ENCODE measurements at regions not wholly inside any gene's neighbourhood (a gene's known extent, or its start where the extent isn't known, plus 50 kb on each side); places are given as distances from the start of the nearest gene placed in this dataset.

DNA sequence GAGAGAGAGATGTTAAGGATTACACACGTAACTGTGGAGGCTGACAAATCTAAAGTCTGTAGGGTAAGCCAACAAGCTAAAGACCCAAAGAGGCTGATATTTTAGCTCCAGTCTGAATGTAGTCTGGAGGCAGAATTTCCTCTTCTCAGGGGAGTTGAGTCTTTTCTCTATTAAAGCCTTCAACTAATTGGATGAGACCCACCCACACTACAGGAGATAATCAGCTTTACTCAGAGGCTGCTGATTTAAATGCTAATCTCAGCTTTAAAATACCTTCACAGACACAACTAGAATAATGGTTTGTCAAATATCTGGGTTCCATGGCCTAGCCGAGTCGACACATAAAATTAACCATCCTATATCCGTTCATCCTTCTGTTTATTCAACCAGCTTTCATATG lies 204.3 kb upstream of the PSMD7 start:
- TF ChIP-seq, protein P1, sequence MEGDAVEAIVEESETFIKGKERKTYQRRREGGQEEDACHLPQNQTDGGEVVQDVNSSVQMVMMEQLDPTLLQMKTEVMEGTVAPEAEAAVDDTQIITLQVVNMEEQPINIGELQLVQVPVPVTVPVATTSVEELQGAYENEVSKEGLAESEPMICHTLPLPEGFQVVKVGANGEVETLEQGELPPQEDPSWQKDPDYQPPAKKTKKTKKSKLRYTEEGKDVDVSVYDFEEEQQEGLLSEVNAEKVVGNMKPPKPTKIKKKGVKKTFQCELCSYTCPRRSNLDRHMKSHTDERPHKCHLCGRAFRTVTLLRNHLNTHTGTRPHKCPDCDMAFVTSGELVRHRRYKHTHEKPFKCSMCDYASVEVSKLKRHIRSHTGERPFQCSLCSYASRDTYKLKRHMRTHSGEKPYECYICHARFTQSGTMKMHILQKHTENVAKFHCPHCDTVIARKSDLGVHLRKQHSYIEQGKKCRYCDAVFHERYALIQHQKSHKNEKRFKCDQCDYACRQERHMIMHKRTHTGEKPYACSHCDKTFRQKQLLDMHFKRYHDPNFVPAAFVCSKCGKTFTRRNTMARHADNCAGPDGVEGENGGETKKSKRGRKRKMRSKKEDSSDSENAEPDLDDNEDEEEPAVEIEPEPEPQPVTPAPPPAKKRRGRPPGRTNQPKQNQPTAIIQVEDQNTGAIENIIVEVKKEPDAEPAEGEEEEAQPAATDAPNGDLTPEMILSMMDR (IDR thresholded peaks at IDR 0.05): no peak

DNA sequence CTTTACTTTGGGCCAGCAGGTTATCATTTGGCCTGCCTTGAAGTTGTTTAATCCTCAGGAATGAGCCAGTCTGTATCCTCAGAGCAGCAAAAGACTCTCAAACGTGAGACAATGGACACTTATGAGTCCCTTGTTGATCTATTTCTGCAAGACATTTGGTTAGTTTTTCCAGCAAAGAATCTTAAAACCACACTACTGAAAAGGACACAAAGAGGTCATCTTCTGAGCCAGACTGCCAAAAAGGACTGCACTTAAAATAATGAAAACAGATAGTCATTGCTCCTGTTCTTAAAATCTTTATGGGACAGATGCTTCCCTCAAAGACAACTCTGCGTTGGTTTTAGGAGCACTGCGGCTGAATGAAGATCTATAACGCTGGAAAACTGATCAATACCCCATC lies 205.7 kb upstream of the PSMD7 start:
- TF ChIP-seq, protein P1 (IDR thresholded peaks at IDR 0.05): no peak

DNA sequence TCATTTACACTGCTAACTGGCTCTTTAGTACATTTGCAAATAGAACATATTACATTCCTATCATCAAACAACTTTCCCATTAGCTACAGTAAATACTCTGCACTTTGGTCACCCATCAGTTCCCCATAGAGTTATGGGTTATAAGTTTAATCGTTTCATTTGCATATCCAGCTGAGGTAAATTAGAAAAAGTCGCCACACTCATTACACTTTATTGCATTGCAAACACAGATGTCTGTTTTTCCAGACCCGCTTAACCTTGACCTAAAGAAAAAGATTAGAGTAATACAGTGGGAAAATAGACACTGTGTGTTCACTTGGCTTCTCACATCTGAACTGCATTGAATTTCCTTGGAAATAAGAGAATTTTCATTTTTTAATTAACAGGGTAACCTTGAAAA lies 213.1 kb upstream of the PSMD7 start:
- TF ChIP-seq, protein P1 (IDR thresholded peaks at IDR 0.05): no peak

DNA sequence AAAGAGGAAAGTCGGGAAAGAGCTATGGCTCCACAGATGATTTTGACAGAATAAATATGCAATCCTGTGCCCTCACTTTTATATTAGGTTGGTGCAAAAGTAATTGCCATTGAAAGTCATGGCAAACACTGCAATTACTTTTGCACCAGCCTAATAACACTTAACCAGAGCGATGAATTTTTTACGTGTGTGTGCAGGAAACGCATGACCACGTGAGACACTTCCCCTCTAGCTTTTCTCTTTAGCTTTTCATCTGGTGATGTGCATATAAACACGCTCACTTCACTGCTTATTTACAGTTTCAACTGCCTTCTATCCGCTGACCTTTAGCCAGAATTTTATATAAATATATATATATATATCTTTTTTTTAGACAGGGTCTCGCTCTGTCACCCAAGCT lies 216.3 kb upstream of the PSMD7 start:
- TF ChIP-seq, protein P1 (IDR thresholded peaks at IDR 0.05): no peak

DNA sequence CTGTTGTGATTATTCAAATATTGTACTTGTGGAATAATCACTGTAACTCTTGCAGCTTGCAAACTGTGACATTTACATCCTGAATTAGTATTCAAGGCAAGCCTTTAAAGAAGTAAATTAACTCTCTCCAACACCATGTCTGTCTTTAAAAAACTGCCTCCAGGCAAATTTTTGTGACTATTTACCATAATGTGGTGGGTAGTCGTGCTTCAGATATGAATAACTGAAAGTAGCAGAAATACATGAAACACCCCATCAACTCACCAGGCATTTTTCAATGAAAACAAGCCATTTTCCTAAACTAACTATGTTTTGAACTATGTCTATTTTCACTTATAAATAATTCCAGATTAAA lies 217.4 kb upstream of the PSMD7 start:
- TF ChIP-seq, protein P1 (IDR thresholded peaks at IDR 0.05): no peak

DNA sequence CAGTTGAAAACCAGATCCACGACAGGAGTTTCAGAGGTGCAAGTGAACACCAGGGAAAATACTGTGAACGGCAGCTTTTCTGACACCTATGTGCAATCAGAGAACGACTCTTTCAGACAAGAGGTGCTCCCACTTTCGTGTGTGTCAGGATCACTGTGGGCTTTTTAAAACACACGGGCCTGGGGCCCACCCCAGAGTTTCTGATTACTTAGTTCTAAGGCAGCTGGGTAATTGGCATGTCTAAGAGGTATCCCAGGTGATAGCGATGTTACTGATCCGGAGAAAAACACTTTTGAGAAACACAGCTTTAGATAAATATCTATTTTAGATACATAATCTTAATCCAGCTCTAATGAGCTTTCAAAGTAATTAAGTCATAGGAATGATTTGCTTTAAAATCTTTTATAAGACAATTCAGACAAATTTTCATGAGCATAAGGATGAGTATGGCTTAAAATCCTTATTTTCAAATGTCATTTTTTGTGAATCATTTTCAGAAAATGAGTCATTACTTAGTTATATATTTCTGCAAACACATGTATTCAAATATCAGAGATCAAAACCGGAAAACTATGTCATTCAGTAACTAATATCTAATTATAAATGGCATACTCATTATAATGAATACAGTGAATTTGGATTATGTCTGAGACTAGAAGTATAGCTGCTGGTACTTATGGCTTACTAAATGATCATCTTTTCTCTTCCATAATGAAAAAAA lies 217.9 kb upstream of the PSMD7 start:
- TF ChIP-seq, protein P1 (IDR thresholded peaks at IDR 0.05): no peak

DNA sequence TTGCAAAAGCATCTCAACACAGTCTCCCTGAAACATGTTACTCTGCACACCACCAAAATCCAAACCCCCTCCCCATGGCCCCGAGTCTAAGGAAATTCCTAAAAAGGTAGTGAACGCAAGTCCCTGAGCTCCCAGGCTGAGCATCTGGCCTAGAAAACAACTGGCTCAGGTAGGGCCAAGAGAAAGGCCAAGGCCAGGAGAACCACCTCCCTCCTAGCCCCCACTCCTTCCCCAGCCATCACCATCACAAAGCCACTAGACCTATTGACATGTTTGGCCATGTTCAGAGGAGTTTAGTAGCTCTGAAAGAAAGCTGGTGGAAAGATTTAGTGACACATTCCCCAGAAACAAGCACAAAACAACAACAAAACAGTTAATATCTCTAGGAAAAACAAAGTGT lies 220.0 kb upstream of the PSMD7 start:
- TF ChIP-seq, protein P1 (IDR thresholded peaks at IDR 0.05): no peak

DNA sequence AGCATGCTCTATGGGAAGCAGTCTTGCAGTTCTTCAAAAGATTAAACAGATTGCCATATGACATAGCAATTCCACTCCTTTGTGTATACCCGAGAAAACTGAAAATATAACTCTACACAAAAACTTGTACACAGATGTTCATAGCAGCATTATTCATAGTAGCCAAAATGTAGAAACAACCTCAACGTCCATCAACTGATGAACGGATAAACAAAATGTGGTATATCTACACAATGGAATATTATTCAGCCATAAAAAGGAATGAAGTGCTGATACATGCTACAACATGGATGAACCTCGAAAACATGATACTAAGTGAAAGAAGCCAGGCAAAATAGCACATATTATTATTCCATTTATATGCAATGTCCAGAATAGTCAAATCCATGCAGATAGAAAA lies 221.2 kb upstream of the PSMD7 start:
- TF ChIP-seq, protein P1 (IDR thresholded peaks at IDR 0.05): no peak

All from LNCAP (cell line).